Islet precursor cell (in vitro differentiated cells): ENCODE measurements at regions not wholly inside any gene's neighbourhood (a gene's known extent, or its start where the extent isn't known, plus 50 kb on each side); places are given as distances from the start of the nearest gene placed in this dataset.

Source experiments
- DNase-seq: peaks from one replicate; pipeline ENCODE4 v3.0.0-alpha.2; 2018

DNA sequence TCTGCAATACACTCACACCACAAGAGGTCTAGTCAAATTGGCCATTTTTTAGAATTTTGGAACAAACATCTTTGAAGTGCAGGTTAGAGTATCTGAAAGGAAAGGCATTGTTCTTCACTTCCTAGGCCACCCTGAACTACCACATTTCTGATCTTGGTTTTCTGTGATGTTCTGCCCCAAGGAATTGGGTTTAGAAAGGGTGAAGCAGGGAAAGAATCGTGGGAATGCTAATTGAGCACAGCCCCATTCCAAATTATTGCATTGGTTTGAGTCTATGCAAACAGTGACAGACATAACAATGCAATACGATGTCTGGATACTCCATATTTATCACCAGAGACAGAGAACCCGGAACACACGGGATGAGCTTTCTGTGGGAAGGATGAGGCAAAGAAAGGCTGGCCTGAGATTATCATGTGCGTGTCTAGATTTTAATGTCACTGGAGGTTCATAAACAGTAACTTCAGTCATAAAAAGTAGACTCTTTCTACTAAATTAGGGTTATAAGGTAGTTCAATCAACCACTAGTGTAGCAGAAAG, 195.3 kb upstream of the BLID start:
- no peak for DNase-seq

DNA sequence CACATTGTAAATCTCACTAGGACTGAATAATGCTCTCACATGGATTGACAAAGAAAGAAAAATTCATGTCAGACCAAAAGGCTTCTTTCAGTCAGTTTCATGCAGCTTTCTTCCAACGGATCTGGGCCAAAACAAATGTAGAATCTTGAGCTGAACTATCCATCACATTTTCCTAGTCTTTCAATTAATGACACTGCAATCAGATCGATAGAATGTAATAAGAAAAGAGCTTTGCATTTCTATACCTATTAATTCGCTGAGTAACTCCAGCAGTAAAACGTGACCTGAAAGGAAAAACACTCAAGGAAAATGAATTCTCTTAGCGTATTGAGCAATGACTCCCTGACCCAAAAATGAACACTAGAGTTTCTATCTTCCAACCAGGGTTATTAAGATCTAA, 194.8 kb upstream of the BLID start:
- DNase-seq, result no peak

DNA sequence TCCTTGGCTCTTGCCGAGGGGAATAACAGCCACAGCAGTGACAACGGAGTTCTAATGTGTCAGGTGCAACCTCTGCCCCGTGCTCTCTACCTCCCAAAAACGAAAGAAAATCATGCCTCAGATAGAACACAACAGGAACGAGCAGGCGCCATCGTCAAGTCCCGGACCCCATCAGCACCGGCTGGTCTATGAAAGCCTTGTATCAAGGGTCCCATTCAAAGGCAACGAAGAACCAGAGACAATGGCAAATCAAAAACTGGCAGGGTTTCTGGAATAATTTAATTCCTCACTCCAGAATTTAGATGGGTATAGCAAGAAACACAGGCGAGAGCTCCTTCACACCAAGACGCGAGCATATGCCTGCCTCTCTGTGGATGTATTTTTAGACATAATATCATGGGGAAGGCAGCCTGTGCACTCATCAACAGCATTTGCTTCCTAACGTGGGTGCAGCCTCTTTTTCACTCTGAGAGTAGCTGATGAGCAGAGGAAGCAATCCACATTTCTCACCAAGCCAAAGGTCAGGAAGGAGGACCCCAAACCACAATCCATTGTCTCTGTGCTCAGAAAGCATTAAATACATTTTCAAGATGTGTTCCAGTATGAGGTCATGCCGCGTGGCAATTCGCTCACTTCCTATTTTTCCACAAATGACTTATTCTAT, 193.4 kb upstream of the BLID start:
- no peak for DNase-seq

DNA sequence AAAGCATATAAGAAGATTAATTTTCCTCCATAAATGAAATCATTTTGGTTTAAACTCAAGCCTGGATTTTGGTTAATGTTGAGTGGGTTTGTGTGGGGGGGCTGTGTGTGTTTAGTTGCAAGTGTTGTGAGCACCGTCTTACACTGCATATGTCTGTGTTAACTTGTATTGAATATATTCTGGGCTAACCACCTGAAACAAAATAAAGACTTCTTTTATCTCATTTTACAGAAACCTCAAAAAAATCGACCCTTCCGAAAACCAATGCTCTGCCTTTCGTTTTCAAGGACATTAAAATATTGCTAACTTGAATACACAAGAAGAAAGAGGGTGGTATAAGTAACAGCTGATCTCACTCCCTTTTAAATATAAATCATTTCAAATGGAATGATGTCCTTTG, 192.2 kb upstream of the BLID start:
- DNase-seq, result no peak

DNA sequence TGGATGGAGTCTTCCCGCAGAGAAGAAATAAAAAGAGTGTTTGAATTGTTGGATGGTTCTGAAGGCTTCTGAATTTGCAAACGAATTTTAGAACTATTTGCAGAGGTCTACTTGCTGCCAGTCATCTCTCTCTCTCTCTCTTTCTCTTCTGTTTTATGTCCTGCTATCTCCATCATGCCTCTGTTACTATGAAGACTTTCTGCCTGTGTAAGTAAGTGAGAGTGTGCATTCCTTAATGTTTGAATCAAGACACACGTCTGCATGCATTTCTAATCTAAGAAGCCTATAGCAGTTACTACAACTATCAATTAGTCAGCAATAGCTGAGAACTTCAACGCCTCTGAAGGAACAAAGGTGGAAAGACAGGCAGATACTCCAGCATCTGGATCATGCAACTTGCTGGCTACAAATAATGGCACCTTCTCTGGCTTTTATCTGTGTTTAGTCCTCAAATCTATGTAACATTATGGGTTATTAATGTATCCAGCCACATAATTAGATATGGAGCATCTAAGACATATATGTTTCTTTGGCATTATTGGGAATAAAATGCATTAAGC, 191.5 kb upstream of the BLID start:
- DNase-seq, result no peak

DNA sequence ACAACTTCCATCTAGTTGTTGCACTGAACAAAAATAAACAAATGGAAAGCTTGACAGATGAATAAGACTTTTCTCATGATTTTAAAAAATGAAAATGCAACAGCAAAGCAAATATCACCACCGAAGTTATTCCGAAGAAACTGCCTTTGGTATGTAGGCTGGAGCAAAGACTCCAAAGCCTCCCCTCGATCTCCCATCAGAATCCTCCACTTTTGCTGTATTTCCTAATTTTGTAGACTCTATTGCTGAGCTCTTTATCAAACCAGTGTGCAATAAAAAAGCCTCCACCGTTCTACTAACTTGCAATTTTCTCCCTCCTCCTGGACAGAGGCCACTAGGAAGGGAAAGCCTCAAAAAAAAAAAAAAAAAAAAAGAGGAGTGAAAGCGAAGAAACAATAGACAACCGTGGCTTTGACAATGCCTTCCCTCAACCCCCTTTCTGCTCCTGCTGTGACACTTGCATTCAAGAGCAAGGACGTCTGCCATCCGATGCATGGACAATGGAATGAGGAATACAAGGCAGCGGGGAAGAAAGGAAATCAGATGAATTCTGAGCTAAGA, 190.9 kb upstream of the BLID start:
- no peak for DNase-seq

DNA sequence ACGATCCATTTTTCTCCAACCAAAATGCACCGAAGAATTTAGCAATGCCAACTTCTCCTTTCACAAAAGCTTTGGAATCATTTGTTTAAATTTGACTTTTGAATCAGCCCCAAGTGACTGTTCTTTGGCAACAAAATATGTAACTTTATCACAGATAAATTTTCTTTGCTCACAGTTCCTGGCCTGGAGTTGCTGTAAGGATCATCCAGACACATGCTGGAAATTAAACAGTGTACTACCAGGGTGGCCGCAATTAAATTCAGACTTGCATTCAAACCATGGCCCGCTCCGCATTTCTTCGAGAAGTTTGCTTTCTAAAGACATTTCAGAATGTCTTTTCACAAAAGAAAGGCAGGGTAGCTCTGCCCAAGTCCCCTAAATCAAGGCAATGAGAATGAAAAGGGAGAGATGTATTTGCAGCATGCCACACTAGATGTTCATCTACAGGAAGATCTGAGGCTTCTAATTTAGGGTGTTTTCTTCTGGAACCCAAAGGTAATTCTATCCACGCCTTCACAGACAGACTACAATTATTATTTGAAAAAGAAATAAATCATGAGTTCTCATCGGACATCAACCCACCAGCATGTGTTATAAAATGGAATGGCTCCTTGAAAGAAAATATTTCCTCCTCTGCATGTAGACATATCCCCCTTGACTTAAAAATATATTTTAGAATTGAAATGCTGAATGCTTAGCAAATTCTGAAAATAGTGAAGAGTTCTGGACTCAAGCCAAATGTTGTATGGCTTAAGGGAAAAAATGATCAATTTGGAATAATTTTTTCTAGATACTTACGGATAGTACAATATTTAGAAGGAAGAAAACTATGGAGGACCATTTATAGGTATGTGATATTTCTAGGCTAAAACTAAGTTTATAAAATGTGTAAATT, 189.7 kb upstream of the BLID start:
- no peak for DNase-seq

DNA sequence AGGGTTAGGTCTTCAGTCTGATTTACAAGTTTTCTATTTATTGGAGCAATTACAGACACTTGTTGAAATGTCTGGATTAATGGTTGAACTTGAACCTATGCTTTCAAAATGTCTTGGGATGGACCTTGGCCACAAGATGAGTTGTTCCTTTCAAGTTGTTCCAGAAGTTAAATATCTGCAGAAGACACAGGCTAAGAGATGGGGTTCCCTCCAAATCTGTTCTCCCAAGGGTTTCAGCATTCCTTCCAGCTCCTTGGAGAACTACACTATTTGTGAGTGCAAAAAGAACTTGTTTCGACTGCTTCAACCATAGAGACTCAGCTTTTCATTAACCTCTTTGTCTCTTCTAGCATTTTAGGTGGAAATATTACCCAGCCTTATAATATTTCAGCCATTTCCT, 189.0 kb upstream of the BLID start:
- no peak for DNase-seq

DNA sequence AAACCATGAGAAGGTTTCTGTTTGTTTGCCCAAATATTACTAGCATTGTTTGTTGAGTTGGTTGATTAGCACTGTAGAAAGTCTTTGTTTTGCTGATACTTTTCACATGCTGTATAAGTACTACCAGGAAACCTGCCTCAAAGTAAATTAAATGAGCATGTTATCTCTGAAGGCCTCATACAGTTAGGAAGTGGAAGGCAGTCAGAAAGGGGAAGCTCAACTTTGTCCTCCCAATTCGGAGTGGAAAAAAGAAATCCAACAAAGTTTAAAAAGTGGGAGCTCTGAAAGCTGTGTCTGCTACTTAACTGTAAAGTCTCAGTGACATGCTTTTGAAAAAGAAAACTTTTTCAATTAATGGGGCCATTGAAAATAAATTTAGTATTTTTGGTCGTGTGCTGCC, 188.3 kb upstream of the BLID start:
- no peak for DNase-seq

DNA sequence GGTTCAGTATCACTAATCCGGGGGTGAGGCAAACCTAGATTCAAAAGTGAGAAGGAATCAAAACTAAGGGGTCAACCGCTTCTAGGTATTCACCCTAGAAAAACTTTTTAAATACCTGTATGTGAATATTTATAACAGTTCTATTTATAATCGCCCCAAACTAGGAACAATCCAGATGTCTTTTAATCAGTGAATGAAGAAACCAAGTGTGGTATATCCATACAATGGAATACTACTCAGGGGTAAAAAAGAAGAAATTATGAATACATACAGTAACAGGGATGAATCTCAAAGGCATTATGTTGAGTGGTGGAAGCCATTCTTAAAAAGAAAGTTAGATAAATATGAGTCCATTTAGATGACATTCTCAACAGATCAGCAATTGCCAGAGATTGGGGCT, 178.0 kb upstream of the BLID start:
- DNase-seq, result no peak

DNA sequence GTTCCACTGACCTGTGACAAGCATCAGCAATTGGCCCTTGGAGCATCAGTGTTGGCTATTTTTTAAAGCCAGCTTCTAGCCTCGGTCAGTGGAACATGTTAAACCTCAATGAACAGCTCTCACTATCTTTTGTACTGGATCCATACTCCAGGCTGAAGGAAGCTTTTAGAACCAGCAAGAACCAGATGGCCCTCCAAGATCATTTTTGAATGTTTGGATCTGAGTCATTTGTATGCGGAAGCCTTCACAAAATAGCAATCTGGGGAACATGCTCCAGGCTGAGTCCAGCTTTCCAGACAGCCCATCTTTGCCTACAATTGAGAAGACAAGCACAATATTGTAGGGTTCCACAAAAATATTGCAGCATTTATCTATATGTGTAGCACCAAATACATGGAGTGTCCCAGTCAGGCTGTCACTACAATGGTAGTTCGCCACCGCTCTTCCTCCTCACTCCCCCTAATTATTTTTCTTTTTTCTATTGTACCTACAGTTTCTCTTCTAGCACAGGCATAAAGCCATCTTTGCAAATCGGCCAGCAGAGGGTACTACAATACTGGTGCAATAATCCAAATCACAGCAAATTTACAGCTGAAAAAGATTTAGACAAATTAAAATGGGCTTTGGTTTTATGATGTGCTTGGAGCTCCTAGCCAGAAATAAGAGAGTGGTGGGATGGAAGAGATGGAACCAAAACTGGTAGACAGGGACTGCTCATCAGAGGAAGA, 177.4 kb upstream of the BLID start:
- DNase-seq, result no peak

DNA sequence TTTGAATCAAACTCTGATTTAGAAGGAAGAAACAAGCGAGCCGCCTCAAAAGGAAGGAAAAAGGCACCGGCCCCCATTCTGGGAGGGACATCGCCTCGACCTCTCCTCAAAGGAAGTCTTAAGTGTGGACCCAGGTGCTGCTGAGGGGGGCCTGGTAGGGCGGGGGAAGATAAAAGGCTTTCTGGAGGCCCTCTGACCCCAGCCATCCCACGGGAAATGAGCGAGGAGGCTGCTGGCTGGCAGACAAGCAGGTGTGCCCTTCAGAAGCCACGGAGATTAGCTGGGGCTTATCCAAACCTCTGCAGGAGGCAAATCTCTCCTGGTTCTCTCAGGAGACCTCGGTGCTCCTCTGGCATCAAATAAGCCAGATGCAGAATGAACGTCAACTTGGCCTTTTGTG, 171.4 kb upstream of the BLID start:
- no peak for DNase-seq

DNA sequence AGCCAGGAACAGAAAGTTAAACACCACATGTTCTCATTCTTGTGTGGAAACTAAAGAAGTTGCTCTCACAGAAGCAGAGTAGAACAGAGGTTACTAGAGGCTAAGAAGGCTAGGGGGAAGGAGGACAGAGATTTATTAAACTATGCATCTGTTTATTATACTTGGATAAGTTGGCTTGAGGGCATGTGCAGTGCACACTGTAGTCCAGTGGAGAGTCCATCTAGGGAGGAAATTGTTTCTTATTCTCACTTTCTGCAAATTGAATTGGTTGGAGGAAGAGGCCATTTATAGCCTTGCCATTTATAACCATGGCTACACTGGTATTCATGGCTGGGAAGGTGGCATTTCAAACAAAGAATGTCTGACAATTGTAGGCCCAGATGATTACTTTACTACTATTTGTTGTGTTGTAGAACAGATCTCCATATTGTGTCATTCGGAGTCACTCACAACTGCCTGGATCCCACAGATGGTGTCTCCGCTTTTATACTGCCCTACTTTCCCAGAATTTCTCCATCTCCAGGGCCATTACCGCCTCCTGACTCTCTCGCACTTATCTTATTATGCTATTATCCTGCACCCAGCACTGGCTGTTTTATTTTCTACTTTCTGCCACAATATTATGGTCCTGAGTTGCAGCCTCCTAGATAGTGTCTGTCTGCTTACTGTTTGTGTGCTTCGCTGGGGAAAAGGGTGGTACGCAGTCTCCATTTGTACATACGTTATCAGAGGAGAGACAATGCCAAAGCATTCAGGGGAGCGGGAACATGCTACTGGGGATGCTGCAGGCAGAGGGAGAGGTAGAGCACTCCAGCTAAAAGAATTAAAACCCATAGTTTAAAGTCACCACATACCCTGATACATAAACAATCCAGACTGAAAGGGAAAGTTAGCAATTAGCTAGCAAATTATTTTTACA, 169.3 kb upstream of the BLID start:
- DNase-seq, result no peak

DNA sequence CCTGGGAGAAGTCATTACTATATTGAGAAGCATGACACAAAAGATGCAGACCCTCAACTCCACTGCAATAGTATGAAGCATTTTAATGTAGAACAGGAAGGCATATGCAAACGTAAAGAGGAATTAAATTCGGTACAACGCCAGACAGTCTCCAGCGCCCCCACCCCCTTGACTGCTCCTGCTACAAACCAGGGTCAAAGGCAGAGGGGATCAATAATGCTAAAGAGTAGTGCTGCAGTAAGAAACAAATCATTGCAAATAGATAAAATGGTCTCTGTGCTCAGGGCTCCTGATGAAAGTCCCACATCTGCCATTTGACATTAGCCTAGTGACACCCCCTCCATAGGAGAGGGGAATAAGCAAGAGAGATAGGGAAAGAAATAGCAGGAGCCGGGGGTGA, 164.9 kb upstream of the BLID start:
- DNase-seq, result no peak

DNA sequence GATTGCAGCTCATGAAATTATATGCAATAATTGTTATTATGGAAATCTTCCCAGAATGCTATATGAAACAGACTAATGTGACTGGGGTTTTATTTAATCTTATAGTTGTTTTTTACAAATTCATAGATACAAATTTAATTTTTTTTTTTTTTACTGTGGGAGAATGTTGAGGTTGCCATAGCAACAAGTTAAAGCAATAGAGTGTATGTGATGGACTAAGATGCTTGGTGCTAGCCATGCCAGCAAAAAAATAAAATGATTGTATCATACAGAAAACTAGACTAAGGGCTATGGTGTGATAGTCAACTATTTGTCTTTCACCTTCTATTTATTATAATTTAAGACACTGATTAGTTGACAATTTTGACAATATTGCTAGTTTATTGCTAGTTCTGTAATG, 163.2 kb upstream of the BLID start:
- DNase-seq, result no peak

DNA sequence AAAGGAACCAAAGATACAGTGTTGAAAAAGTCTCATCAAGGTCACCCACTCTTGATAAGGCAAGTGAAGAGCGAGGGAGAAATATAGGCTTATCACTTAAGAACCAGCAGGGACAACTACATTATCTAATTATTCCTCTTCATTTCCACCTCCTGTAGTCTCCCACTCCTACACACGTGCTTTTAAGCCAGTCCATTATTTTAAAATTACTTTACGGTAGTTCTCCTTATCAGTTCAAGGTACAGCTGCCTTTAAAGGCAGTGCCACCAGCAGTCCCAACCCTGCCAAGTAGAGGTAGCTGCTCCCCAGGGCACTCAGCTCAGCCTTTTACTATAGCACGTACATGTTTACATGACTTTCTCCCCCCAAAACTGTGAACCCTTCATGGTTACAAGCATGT, 161.5 kb upstream of the BLID start:
- no peak for DNase-seq

DNA sequence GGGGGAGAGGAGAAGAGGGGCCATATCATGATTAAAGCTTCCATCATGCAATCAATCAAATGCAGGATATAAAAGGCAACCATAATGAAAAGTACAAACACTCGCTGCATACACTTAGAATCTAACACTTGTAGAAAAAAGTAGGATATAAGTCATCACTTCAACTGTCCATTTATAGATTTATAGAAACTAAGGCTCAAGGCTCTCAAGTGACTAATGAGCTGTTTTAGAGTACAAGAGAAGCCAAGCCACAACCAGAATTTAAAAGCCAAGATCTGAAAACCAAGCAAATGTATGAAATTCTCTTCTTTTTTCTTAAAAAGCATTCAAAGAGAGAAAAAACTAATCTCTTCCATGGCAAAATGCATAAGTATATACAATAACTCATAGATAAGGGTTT, 160.2 kb upstream of the BLID start:
- no peak for DNase-seq

DNA sequence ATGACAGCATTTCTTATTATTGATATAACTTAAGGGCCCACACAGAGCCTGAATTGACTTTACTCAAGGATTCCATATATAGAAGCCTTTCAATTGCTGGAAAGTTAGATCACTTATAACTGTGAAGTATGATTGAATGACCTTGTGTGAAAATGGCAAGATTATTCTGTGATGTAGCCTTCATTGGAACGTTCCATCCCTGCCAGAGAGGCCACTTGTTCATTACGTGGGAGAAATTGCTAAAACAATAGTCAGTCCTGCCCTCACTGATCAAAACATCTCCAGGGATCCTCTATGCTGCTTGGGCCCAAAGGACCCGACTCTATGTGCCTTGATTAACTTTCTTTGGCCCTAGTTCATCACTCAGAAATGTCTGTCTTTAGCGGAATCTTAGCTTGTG, 159.5 kb upstream of the BLID start:
- DNase-seq, result no peak

DNA sequence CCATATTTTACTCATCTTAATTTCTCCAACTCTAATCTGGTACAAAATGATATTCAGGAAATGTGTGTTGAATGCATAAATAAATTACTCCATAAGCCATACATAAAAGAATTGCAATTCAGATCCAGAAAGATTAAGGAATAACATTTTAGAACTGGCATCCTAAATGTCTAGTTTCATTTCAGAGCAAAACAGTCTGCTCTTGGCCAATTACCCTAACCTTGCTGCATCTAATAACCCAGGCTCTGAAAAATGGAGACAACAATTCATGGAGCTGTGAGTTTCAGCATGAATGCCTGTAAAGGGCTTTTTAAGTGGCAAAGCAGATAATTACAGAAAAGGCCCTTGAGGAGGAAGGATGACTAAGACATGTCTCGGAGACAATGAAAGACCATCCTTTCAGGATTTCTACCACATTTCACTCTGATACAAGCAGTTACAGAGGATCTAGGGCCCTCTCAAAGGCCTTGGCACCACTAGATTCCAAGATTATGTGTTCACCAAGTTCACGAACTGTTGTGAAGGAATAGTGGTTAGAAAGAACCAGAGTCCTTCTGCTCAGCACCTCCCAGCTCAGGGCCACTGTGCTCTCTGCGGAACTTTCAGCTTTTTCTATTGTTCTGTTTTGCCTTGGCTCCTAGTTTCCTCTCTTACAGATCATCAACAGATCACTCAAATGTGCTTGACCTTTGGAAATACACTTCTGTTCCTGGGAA, 157.6 kb upstream of the BLID start:
- no peak for DNase-seq

DNA sequence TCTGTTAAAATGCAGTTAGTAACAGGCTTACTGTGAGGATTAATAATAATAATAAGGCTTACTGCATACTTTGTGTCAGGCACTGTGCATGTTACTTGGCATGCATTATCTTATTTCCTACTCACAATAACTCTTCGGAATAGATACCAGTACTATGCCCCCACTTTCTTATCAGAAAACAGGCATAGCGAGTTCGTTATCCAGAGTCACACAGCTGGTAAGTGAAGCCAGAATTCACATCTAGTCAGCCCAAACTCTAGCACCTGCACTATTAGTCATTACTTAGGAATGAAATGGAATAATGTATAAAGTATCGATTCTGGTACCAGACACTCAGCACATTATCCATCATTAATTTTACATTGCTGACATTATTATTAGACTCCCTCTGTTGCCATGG, 155.7 kb upstream of the BLID start:
- no peak for DNase-seq

DNA sequence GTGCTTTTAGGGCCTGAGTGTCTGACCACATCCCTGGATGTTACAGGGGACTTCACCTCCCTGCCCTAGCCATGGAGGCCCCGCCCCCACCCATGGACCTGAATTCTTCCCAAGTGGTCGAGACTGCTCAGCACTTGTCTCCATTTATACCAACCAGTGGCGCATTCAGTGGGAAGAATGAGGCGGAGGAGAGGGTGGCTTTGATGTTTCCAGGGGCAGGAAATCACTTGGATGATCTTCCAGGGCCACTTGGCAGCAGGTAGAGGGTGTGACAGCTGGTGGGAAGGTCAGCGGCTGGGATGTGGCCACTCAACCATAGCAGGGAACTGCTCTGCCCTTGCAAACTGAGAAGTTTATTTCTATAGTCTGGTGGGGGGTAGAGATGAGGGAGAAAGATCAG, 155.1 kb upstream of the BLID start:
- DNase-seq, result no peak
